ENCODE measurements at regions not wholly inside any gene's neighbourhood (a gene's known extent, or its start where the extent isn't known, plus 50 kb on each side); places are given as distances from the start of the nearest gene placed in this dataset.

DNA sequence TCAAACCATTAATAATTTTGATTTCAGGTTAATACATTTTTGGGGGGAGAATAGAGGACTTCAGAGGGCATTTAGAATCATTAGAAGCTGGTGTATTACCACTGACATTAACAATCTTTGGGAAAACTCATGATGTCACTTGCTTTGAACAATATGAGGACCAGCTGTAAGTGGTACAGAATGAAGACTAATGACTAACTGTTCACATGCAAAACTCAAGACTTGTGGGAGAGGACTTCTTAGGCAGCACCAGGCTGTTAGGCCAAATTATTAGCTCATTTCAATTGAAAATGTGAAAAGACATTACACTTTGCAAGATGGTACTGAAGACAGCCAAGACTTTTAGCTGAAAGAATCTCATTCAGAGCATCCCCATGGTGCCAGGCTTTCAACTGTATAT, 426.2 kb upstream of the ADAMTS9 start:
- Mint-ChIP-seq H3K4me3 (ENCODE audit: unreplicated experiment) (no peak overlapping the region), H3K27ac (ENCODE audit: unreplicated experiment) (no peak overlapping the region), H3K27me3 (ENCODE audit: unreplicated experiment) (peaks cover 11% of the 10 kb centered on the region), H3K36me3 (ENCODE audit: unreplicated experiment) (no peaks in the 10 kb centered on the region), H3K4me1 (ENCODE audit: unreplicated experiment) (no peaks in the 10 kb centered on the region), H3K9me3 (ENCODE audit: unreplicated experiment) (peaks cover 9% of the 10 kb centered on the region)
- DNase-seq (ENCODE audit: extremely low spot score, unreplicated experiment): no peak
- TF ChIP-seq, protein P1, sequence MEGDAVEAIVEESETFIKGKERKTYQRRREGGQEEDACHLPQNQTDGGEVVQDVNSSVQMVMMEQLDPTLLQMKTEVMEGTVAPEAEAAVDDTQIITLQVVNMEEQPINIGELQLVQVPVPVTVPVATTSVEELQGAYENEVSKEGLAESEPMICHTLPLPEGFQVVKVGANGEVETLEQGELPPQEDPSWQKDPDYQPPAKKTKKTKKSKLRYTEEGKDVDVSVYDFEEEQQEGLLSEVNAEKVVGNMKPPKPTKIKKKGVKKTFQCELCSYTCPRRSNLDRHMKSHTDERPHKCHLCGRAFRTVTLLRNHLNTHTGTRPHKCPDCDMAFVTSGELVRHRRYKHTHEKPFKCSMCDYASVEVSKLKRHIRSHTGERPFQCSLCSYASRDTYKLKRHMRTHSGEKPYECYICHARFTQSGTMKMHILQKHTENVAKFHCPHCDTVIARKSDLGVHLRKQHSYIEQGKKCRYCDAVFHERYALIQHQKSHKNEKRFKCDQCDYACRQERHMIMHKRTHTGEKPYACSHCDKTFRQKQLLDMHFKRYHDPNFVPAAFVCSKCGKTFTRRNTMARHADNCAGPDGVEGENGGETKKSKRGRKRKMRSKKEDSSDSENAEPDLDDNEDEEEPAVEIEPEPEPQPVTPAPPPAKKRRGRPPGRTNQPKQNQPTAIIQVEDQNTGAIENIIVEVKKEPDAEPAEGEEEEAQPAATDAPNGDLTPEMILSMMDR (IDR thresholded peaks at IDR 0.05): no peak

DNA sequence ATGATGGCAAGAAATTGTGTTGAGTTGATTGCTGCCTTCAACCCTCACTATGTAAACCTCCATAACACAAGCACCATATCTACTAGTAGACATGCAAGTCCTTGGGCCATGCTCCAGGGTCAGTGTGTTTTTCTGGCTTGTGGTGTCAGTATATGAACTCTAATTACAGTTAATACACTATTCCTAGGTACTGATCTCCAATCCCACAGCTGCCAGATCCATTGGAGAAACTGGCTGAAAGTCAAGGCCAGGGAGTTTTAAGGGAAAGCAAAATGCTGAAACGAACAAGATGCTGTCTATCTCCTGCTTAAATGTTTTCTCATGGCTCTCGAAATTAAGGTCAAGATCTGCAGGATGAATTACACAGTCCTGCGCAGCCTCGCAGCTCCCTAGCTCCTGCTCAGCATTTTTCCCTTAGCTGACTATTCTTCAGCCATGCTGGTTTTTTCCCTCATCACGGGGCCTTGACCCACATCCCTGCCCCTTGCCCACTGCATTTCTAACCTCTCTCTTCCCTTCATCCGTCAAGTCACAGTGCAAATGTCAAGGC, 425.0 kb upstream of the ADAMTS9 start:
- no peak overlapping the region for H3K4me3 Mint-ChIP-seq (ENCODE audit: unreplicated experiment)
- H3K9me3 Mint-ChIP-seq (ENCODE audit: unreplicated experiment): peaks cover under 1% of the 10 kb centered on the region
- DNase-seq (ENCODE audit: extremely low spot score, unreplicated experiment): no peak
- no peak overlapping the region for H3K27ac Mint-ChIP-seq (ENCODE audit: unreplicated experiment)
- TF ChIP-seq, protein P1 (IDR thresholded peaks at IDR 0.05): no peak
- H3K36me3 Mint-ChIP-seq (ENCODE audit: unreplicated experiment): no peaks in the 10 kb centered on the region
- H3K4me1 Mint-ChIP-seq (ENCODE audit: unreplicated experiment): no peaks in the 10 kb centered on the region
- peaks cover 13% of the 10 kb centered on the region for H3K27me3 Mint-ChIP-seq (ENCODE audit: unreplicated experiment)

DNA sequence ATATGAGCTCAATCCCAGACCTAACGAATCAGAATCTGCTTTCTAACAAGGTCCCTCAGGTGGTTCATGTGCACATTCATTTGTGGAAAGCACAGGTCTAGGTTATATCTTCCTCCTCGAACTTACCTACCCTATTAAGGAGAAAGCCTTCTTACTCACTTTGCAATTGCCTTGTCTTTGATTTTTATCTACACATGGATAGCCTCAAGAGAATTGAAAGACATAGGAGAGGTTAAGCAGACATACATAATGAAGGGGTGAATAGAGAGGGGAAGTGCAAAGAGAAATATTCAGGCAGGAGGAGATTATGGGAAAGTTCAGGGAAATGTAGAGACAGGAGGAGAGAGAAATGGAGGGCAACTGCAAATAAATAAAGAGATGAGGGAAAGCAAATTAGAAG, 422.9 kb upstream of the ADAMTS9 start:
- Mint-ChIP-seq H3K27ac (ENCODE audit: unreplicated experiment) (no peak overlapping the region), H3K27me3 (ENCODE audit: unreplicated experiment) (peaks cover 17% of the 10 kb centered on the region), H3K4me3 (ENCODE audit: unreplicated experiment) (no peak overlapping the region), H3K4me1 (ENCODE audit: unreplicated experiment) (no peaks in the 10 kb centered on the region), H3K36me3 (ENCODE audit: unreplicated experiment) (no peaks in the 10 kb centered on the region), H3K9me3 (ENCODE audit: unreplicated experiment) (no peaks in the 10 kb centered on the region)
- DNase-seq (ENCODE audit: extremely low spot score, unreplicated experiment): no peak
- TF ChIP-seq, protein P1 (IDR thresholded peaks at IDR 0.05): no peak

DNA sequence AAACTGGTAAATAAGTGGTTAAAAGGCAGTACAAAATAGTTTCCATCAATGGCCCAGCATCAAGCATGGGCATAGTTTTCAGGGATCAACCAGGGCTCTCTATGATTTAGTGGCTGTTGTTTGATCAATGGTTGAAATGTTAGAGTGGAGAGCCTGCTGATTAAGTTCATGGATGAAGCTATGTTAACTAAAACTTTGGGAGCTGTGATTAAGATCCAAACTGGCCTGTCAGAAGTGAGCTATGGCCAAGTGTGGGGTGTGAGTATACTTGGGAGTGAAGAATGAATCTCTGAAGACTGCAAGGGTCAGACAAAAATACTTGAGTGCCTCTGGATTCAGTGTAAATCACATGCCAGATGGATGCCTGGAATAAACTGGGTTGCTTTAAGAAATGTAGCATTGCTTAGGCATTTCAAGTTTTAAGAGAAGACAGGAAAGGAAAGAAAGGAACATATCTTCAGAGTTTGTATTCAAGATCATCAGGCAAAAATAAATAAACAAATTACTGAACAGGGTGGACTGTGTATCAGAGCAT, 422.2 kb upstream of the ADAMTS9 start:
- Mint-ChIP-seq H3K27ac (ENCODE audit: unreplicated experiment) (no peak overlapping the region), H3K36me3 (ENCODE audit: unreplicated experiment) (no peaks in the 10 kb centered on the region), H3K27me3 (ENCODE audit: unreplicated experiment) (peaks cover 14% of the 10 kb centered on the region), H3K4me1 (ENCODE audit: unreplicated experiment) (no peaks in the 10 kb centered on the region), H3K4me3 (ENCODE audit: unreplicated experiment) (no peak overlapping the region), H3K9me3 (ENCODE audit: unreplicated experiment) (no peaks in the 10 kb centered on the region)
- DNase-seq (ENCODE audit: extremely low spot score, unreplicated experiment): no peak
- TF ChIP-seq, protein P1 (IDR thresholded peaks at IDR 0.05): no peak

DNA sequence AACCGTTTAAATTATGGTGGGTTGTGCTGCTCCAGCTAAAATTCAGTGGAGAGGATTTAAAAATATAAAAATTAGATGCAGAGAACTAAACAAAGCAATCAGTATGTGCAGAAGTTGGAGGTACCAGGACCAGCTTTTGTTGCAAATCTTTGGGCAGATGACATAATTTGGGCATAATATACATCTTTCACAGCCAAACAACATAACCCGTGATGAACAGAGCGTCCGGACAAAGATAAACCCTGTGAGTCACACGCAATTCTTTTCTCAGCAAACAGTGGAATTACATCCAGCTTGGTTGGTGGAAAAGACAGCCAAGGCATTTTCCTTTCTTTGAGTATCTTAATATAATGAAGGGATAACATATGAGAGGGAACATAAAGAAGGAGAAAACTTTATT, 419.4 kb upstream of the ADAMTS9 start:
- Mint-ChIP-seq H3K4me3 (ENCODE audit: unreplicated experiment) (no peak overlapping the region), H3K27ac (ENCODE audit: unreplicated experiment) (no peak overlapping the region), H3K9me3 (ENCODE audit: unreplicated experiment) (no peaks in the 10 kb centered on the region), H3K4me1 (ENCODE audit: unreplicated experiment) (no peaks in the 10 kb centered on the region), H3K27me3 (ENCODE audit: unreplicated experiment) (peaks cover 14% of the 10 kb centered on the region), H3K36me3 (ENCODE audit: unreplicated experiment) (no peaks in the 10 kb centered on the region)
- TF ChIP-seq, protein P1 (IDR thresholded peaks at IDR 0.05): no peak
- DNase-seq (ENCODE audit: extremely low spot score, unreplicated experiment): no peak

Data from osteocyte (in vitro differentiated cells).